Left cardiac atrium (tissue), 4 donors: ENCODE measurements at regions not wholly inside any gene's neighbourhood (a gene's known extent, or its start where the extent isn't known, plus 50 kb on each side); places are given as distances from the start of the nearest gene placed in this dataset.
A peak's percentile ranks its signal among the peaks of the same experiment; 100 is the strongest.
"Not testable (repeated sequence)": the region's sequence is repeated elsewhere in the genome, so short reads cannot be mapped to it uniquely, and the experiment has no call there.

Experiments used
- ATAC-seq, 2 donors: fragments of 200-7000 bp; cut with Tn5 transposase; one replicate each; pipeline ENCODE4 v1.9.1; 2020; ENCODE audit warnings: mild to moderate bottlenecking in 2 of 2, moderate library complexity in 2 of 2
- DNase-seq: peaks from one replicate; pipeline ENCODE4 v3.0.0-alpha.2; 2020
- intact Hi-C, 2 donors: fragments of 100-400 bp; cut with DNase I; formaldehyde crosslinking; loops; one replicate each; pipeline versions ENCODE4 v1.14.1 to v1.15.1; 2022 to 2023
- donor health status: DM: no; HTN: yes; CAD: no.
- donor health status: DM: no; HTN: yes; CAD: no; lungs with severe emphysema.
- donor health status: DM: yes; HTN: yes; CAD: no.
- donor health status: Dilated cardiomyopathy.

GRCh38 chr2:224650815-224651439, 65.2 kb downstream of the CCDC195 start:
- peak; percentile 62 to 78 for ATAC-seq
- intact Hi-C loops, result loop anchor here in 1 of 2 donors (1.0 to 5.0 kb wide), 2 partner anchors 126 to 294 kb away; no protein-coding TSS in a partner anchor
- DNase-seq, result no peak

GRCh38 chr2:224647684-224648083, 62.5 kb upstream of the CUL3 start:
- DNase-seq, ATAC-seq: not testable (repeated sequence)
- intact Hi-C loops, result loop anchor here in 1 of 2 donors (5.0 kb wide), 1 partner anchor 290 kb away; no protein-coding TSS in a partner anchor

- ATAC-seq (no peak), DNase-seq (no peak)
- intact Hi-C loops, result loop anchor here in 1 of 2 donors (5.0 kb wide), 1 partner anchor 289 kb away; no protein-coding TSS in a partner anchor
These were observed 61.2 kb upstream of the CUL3 start for GRCh38 chr2:224646242-224646846.

- intact Hi-C loops, result loop anchor here in 1 of 2 donors (5.0 kb wide), 1 partner anchor 288 kb away; no protein-coding TSS in a partner anchor
- DNase-seq (no peak), ATAC-seq (no peak)
These were observed 60.6 kb upstream of the CUL3 start for GRCh38 chr2:224645722-224646121.

- intact Hi-C loops, result no loop called here
- ATAC-seq, result no peak
- no peak for DNase-seq
These were observed 55.5 kb upstream of the CUL3 start for GRCh38 chr2:224640679-224641078.

- intact Hi-C loops, result no loop called here
These were observed 53.2 kb upstream of the CUL3 start for GRCh38 chr2:224638301-224638823.

More at GRCh38 chr2:224638301-224638823, 53.2 kb upstream of the CUL3 start:
- ATAC-seq, result no peak
- no peak for DNase-seq
